Lower lobe of right lung (tissue), 2 donors: ENCODE measurements at regions not wholly inside any gene's neighbourhood (a gene's known extent, or its start where the extent isn't known, plus 50 kb on each side); places are given as distances from the start of the nearest gene placed in this dataset.

Source experiments
- ATAC-seq, 2 donors: fragments of 200-7000 bp; cut with Tn5 transposase; one replicate each; pipeline ENCODE4 v1.9.1; 2020 to 2022; ENCODE audit warnings: mild to moderate bottlenecking in 2 of 2, moderate library complexity in 2 of 2
- DNase-seq: peaks from one replicate; pipeline ENCODE4 v3.0.0-alpha.2; 2020
- H3K27ac ChIP-seq: fragments of 200-600 bp; one replicate; pipeline ENCODE4 v1.8.0; 2022
- H3K27me3 ChIP-seq: fragments of 200-600 bp; one replicate; pipeline ENCODE4 v1.8.0; 2022; ENCODE audit warnings: low read depth
- H3K36me3 ChIP-seq: fragments of 200-600 bp; one replicate; pipeline ENCODE4 v1.8.0; 2022; ENCODE audit warnings: mild to moderate bottlenecking
- H3K4me1 ChIP-seq: fragments of 200-600 bp; one replicate; pipeline ENCODE4 v1.8.0; 2022
- H3K4me3 ChIP-seq: fragments of 200-600 bp; one replicate; pipeline ENCODE4 v1.8.0; 2022; ENCODE audit warnings: mild to moderate bottlenecking
- H3K9me3 ChIP-seq: fragments of 200-600 bp; one replicate; pipeline ENCODE4 v1.8.0; 2022
- intact Hi-C: fragments of 100-400 bp; cut with DNase I; formaldehyde crosslinking; loops from one replicate; pipeline ENCODE4 v1.11.0; 2022
- TF ChIP-seq, protein P1 (sequence below): fragments of 200-600 bp; IDR thresholded peaks from one replicate; pipeline ENCODE4 v1.8.0; 2022; ENCODE audit warnings: antibody characterized with exemption, mild to moderate bottlenecking
- donor health status: DM: no; HTN: yes; CAD: no; lungs with severe emphysema.

DNA sequence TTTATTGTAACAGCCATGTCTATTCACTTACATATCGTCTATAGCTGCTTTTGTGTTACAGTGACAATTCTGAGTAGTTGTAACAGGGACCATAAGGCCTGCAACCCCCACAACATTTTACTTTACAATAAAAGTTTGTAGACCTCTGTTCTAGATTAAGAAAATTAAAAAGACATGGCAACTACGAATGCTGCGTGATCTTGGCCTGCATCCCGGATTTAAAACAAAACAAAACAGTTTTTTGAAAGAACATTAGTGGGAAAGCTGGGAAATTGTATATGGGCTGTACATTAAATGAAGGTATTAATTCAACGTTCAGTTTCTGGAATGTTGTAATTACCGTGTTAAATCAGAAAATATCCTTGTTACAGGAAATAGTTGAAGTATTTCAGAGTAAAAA lies 64.1 kb downstream of the RMI2 start:
- Histone ChIP-seq H3K27me3 (no peaks in the 10 kb centered on the region), H3K27ac (no peak overlapping the region), H3K4me1 (no peaks in the 10 kb centered on the region), H3K9me3 (no peaks in the 10 kb centered on the region), H3K4me3 (no peak overlapping the region), H3K36me3 (no peaks in the 10 kb centered on the region)
- DNase-seq, result no peak
- no peak for ATAC-seq
- intact Hi-C loops, result loop anchor here (10.0 kb wide), 2 partner anchors 235 to 305 kb away; no protein-coding TSS in a partner anchor
- TF ChIP-seq, protein P1, sequence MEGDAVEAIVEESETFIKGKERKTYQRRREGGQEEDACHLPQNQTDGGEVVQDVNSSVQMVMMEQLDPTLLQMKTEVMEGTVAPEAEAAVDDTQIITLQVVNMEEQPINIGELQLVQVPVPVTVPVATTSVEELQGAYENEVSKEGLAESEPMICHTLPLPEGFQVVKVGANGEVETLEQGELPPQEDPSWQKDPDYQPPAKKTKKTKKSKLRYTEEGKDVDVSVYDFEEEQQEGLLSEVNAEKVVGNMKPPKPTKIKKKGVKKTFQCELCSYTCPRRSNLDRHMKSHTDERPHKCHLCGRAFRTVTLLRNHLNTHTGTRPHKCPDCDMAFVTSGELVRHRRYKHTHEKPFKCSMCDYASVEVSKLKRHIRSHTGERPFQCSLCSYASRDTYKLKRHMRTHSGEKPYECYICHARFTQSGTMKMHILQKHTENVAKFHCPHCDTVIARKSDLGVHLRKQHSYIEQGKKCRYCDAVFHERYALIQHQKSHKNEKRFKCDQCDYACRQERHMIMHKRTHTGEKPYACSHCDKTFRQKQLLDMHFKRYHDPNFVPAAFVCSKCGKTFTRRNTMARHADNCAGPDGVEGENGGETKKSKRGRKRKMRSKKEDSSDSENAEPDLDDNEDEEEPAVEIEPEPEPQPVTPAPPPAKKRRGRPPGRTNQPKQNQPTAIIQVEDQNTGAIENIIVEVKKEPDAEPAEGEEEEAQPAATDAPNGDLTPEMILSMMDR, result no peak

DNA sequence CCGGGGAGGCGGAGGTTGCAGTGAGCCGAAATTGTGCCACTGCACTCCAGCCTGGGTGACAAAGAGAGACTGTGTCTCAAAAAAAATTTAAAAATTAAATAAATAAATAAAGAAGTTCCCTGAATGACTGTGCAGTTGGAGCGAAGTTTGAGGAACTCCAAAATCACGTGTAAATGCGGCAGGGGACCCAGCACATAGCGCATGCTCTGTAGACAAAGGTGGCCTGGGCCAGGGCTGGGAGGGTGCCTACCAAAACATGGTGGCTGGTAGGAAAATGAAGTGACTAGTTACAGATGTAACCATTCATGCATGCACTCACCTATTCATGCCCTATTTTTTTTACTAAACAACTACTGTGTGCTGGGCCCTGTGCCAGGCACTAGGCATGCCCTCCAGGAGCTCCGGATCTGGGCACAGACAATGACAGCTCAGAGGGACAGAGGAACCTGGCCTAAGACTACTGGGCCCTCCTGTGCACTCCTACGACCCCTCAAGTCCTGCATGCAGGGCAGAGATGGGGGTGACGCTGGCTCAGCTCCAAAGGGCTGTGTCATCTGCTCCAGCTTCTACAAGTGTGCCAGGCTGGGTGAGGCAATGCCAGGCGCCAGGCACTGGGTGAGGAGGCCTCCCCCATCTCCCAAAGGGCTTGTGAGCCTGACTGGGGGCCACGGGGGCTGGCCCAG lies 65.3 kb downstream of the RMI2 start:
- ATAC-seq (peak; percentile 44 to 52), DNase-seq (no peak)
- TF ChIP-seq, protein P1, result no peak
- Histone ChIP-seq H3K4me1 (no peaks in the 10 kb centered on the region), H3K4me3 (no peak overlapping the region), H3K36me3 (no peaks in the 10 kb centered on the region), H3K27me3 (no peaks in the 10 kb centered on the region), H3K27ac (no peak overlapping the region), H3K9me3 (no peaks in the 10 kb centered on the region)
- intact Hi-C loops, result no loop called here

DNA sequence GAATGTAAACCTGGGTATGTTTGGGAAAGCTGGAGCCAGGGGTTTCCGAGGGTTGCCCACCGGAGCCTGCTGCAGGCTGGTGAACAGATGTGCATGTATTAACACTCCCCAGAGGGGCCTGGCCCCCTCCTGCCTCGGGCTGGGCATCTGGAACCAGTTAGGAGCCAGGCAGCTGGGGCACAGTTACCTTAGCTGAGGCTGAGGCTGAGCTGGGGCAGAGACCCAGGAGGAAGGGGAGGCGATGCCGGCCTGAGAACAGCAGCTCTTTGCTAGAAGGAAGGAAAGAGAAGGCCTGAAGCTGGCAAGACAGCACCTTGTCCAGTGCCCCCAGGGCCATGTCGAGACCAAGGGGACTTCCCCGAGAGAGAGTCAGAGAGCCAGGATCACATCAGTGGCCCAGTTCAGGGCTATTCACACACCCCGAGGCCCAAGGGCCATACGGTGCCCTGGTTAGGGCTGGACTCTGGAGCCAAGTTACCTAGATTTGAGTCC lies 65.8 kb downstream of the RMI2 start:
- Histone ChIP-seq H3K36me3 (no peaks in the 10 kb centered on the region), H3K4me3 (no peak overlapping the region), H3K27ac (no peak overlapping the region), H3K9me3 (no peaks in the 10 kb centered on the region), H3K4me1 (no peaks in the 10 kb centered on the region), H3K27me3 (no peaks in the 10 kb centered on the region)
- ATAC-seq (no peak), DNase-seq (no peak)
- TF ChIP-seq, protein P1, result no peak
- intact Hi-C loops, result no loop called here

DNA sequence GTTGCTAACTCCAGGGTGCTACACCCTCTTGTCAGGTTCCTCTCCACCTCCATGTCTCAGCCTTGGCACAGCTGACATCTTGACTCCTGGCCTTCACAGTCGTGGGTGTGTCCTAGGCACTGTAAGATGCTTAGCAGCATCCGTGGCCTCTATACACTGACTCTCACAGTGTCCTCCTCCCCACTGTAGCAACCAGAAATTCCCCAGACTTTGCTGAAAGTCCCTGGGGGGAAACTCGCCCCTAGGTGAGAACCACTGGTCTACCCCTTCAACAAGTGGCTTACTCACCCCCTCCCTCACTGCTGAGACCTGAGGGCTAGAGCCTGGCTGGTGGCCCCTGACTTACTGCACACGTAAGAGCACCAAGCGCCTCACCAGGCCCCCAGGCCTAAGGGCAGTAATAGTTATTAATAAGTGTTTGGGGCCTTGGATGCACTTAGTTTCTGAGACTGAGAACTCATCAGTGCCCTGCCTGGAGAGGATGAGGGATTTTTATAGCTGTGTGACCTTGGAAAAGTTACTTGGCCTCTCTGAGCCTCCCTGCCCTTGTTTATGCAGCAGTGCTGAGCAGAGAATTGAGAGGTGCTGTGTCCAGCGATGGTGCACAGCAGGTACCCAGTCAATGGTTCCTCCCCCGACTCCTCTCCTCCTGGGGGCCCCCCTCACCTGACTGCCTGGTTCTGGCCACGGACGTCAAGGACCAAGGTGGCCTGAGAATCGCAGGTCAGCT lies 67.1 kb downstream of the RMI2 start:
- TF ChIP-seq, protein P1, result no peak
- Histone ChIP-seq H3K27me3 (no peaks in the 10 kb centered on the region), H3K4me3 (no peak overlapping the region), H3K9me3 (no peaks in the 10 kb centered on the region), H3K36me3 (no peaks in the 10 kb centered on the region), H3K4me1 (no peaks in the 10 kb centered on the region), H3K27ac (no peak overlapping the region)
- DNase-seq (no peak), ATAC-seq (no peak)
- intact Hi-C loops, result no loop called here

DNA sequence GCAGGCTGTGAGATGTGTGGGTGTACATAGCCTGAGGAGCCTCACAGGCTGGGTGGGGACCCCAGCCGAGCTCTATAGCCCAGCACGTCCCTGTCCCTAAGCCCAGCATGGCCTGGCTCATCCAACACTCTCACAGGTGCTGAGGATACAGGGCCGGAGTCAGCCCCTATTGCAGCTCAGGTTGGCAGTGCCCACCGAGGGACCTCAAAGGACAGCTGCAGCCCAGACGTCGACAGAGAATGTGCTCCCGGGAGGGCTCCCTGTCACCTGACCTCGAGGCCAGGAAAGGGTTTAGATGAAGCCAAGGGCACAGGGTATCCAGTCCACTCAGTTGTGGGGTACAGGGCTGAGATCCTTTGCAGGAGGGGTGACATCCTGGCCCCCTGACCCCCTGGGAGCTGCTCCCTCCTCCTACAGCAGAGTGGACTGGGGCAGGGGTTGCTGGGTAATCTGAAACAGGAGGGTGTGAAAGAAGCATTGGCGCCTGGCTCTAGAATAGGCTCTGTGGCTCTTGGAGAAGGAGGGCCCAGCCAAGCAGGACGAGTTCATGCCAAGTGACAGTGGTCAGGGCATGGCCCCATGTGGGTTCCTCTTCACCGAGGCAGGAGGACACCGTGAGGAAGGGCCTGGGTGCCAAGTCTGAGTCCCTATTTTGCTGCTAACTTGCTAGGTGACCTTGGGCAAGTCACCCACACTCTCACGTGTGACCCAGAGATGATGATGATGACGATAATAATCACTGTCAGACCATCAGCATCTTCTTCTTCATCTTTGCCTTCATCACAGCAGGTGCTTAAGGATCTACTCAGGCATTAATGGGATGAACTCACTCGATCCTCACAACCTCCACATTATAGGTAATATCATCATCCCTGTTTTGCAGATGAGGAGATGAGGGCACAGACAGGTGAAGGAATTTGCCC lies 68.0 kb downstream of the RMI2 start:
- Histone ChIP-seq H3K27ac (no peak overlapping the region), H3K27me3 (no peaks in the 10 kb centered on the region), H3K36me3 (no peaks in the 10 kb centered on the region), H3K9me3 (no peaks in the 10 kb centered on the region), H3K4me1 (no peaks in the 10 kb centered on the region), H3K4me3 (no peak overlapping the region)
- TF ChIP-seq, protein P1, result no peak
- ATAC-seq (no peak), DNase-seq (no peak)
- intact Hi-C loops, result no loop called here
